ENCODE measurements at regions not wholly inside any gene's neighbourhood (a gene's known extent, or its start where the extent isn't known, plus 50 kb on each side); places are given as distances from the start of the nearest gene placed in this dataset.

DNA sequence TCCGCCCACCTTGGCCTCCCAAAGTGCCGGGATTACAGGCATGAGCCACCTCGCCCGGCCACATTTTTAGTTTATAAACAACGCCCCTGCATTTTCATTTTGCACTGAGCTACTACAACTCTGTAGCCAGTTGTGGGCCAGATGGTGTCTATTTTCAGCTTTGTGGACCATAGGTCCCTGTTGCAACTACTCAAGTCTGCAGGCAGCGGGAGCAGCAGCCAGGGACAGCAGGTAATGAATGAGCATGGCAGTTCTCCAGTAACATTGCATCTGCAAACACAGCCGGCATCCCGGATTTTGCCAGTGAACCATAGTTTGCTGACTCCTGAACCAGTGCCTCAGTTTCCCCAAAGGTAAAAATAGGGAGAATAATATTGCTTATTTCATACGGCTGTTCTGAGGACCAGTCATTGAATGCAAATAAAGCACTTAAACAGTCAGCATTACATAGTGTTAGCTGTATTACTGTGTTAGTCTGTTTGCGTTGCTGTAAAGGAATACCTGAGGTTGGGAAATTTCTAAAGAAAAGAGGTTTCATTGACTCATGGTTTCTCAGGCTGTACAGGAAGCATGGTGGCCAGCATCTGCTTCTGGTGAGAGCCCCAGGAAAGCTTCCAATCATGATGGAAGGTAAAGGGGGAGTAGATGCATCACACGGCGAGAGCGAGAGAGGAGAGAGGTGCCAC, 65.5 kb upstream of the SLC45A1 start:
- no peak for TF ChIP-seq ARNTL (CRISPR knock-in tag; IDR thresholded peaks at IDR 0.05; ENCODE audit: borderline replicate concordance, low read depth)
- no peak for TF ChIP-seq ISL1 (CRISPR knock-in tag; IDR thresholded peaks at IDR 0.05)

Data from SK-N-SH treated with all-trans-retinoic acid at 6 μM for 48 hours (cell line).